AG04450 (cell line): ENCODE measurements at regions not wholly inside any gene's neighbourhood (a gene's known extent, or its start where the extent isn't known, plus 50 kb on each side); places are given as distances from the start of the nearest gene placed in this dataset.

Experiments used
- CTCF ChIA-PET: fragments of 300-600, 350-600 bp; formaldehyde crosslinking; extraction: SDS; loops from one replicate; lab custom pipeline; 2022; ENCODE audit warnings: antibody characterized with exemption, inconsistent platforms; lab: Charles Lee
- POLR2A ChIA-PET: fragments of 350-600 bp; formaldehyde crosslinking; extraction: SDS; loops from one replicate; lab custom pipeline; 2021; ENCODE audit warnings: antibody characterized with exemption, inconsistent platforms; lab: Yijun Ruan, JAX
- DNase-seq: peaks from one replicate; pipeline ENCODE4 v3.0.0-alpha.2; 2011; ENCODE audit warnings: low read depth, low spot score
- H3K27ac ChIP-seq: one replicate; pipeline ENCODE4 v1.5.1; 2012; ENCODE audit warnings: low read depth, low read length, control low read depth
- H3K27me3 ChIP-seq: one replicate; pipeline ENCODE4 v1.6.0; 2012; ENCODE audit warnings: low read length; ENCODE audit not compliant: control insufficient read depth, insufficient read depth
- H3K4me3 ChIP-seq: 2 replicates; pipeline ENCODE4 v1.5.1; 2011; ENCODE audit warnings: mild to moderate bottlenecking, low read depth, low read length, control low read depth
- H3K9me3 ChIP-seq: 2 replicates; pipeline ENCODE4 v1.5.1; 2012; ENCODE audit warnings: low read length; ENCODE audit not compliant: control insufficient read depth, insufficient read depth
- CTCF ChIP-seq: IDR thresholded peaks from 2 replicates; pipeline ENCODE4 v1.5.1; 2011; ENCODE audit warnings: low read depth, low read length, control low read depth, inconsistent platforms

GRCh38 chr3:95088464-95088863 lies 1025.6 kb downstream of the NSUN3 start:
- POLR2A ChIA-PET: no interaction called here
- peaks cover 2% of the 10 kb centered on the region; the same call in 1 of the 2 replicates for H3K9me3 ChIP-seq
- CTCF ChIA-PET: no interaction called here

GRCh38 chr3:95097493-95097892 lies 1034.6 kb downstream of the NSUN3 start:
- no peak for TF ChIP-seq CTCF
- H3K27me3 ChIP-seq: no peaks in the 10 kb centered on the region
- POLR2A ChIA-PET: no interaction called here
- H3K9me3 ChIP-seq: peaks cover 4% of the 10 kb centered on the region; the same call in 1 of the 2 replicates
- H3K27ac ChIP-seq: no peak overlapping the region
- CTCF ChIA-PET: no interaction called here
- DNase-seq: no peak
- H3K4me3 ChIP-seq: no peak overlapping the region

More at GRCh38 chr3:95088464-95088863, 1025.6 kb downstream of the NSUN3 start:
- Histone ChIP-seq H3K27ac (no peak overlapping the region), H3K4me3 (no peak overlapping the region), H3K27me3 (no peaks in the 10 kb centered on the region)
- no peak for DNase-seq
- TF ChIP-seq CTCF: no peak

- TF ChIP-seq CTCF: no peak
- no peaks in the 10 kb centered on the region for H3K27me3 ChIP-seq
- ChIA-PET POLR2A (no interaction called here), CTCF (no interaction called here)
- no peak overlapping the region for H3K4me3 ChIP-seq
- H3K27ac ChIP-seq: no peak overlapping the region
- peaks cover 14% of the 10 kb centered on the region for H3K9me3 ChIP-seq
- no peak for DNase-seq
These were observed 1058.1 kb downstream of the NSUN3 start for GRCh38 chr3:95120921-95121320.

- Histone ChIP-seq H3K9me3 (peaks cover 8% of the 10 kb centered on the region), H3K27me3 (no peaks in the 10 kb centered on the region), H3K4me3 (no peak overlapping the region), H3K27ac (no peak overlapping the region)
- no peak for TF ChIP-seq CTCF
- no peak for DNase-seq
- CTCF ChIA-PET: no interaction called here
- POLR2A ChIA-PET: no interaction called here
These were observed 1060.2 kb downstream of the NSUN3 start for GRCh38 chr3:95123104-95123503.

GRCh38 chr3:95134693-95135413 lies 1072.0 kb downstream of the NSUN3 start:
- Histone ChIP-seq H3K9me3 (no peaks in the 10 kb centered on the region), H3K27me3 (no peaks in the 10 kb centered on the region), H3K4me3 (no peak overlapping the region), H3K27ac (no peak overlapping the region)
- ChIA-PET CTCF (no interaction called here), POLR2A (no interaction called here)
- no peak for TF ChIP-seq CTCF
- DNase-seq: no peak
